GM10266 (cell line): ENCODE measurements at regions not wholly inside any gene's neighbourhood (a gene's known extent, or its start where the extent isn't known, plus 50 kb on each side); places are given as distances from the start of the nearest gene placed in this dataset.

Source experiments
- DNase-seq: peaks from one replicate; pipeline ENCODE4 v3.0.0; 2012; ENCODE audit errors: extremely low spot score
- TF ChIP-seq, protein P1 (sequence below): IDR thresholded peaks from 2 replicates; pipeline ENCODE4 v1.5.1; 2012; ENCODE audit warnings: mild to moderate bottlenecking, low read depth; ENCODE audit not compliant: control insufficient read depth, insufficient read depth; ENCODE audit errors: missing control alignments

DNA sequence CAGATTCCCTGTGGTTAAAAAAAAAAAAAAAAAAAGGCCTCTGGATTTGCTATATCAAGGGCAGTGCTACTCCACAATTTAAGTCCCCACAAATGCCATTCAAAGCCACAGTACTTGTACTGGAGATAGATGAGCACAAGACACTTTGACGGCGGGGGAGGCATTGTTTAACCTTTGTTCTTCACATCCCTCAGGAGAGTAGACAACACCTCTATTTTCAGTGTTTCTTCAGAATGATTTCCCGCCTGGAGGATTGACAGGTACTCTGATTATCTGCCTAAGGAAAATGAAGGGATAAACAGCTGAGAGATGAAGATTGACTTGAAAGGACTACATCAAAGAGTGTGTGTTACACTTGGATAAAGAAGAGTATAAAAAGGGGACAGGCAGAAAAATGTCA, 58.7 kb downstream of the OTOL1 start:
- TF ChIP-seq, protein P1, sequence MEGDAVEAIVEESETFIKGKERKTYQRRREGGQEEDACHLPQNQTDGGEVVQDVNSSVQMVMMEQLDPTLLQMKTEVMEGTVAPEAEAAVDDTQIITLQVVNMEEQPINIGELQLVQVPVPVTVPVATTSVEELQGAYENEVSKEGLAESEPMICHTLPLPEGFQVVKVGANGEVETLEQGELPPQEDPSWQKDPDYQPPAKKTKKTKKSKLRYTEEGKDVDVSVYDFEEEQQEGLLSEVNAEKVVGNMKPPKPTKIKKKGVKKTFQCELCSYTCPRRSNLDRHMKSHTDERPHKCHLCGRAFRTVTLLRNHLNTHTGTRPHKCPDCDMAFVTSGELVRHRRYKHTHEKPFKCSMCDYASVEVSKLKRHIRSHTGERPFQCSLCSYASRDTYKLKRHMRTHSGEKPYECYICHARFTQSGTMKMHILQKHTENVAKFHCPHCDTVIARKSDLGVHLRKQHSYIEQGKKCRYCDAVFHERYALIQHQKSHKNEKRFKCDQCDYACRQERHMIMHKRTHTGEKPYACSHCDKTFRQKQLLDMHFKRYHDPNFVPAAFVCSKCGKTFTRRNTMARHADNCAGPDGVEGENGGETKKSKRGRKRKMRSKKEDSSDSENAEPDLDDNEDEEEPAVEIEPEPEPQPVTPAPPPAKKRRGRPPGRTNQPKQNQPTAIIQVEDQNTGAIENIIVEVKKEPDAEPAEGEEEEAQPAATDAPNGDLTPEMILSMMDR: no peak
- DNase-seq: no peak

DNA sequence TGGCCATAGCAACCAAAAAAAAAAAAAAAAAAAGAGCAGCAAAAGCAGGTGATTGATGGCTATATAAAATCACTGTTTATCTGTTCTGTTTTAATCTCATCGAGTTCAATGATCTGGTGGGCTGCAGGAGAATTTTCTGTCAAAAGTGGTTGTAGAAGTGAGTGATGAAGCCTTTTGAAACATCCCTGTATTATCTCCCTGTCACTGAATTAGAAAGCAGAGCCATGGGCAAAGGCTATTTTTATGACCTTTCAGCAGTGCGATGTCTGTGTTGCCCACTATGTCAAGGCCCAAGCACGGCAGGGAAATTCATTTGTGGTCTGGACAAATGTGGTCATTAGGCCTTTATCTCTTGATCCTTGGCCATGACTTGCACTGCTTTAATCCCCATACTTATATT, 59.9 kb downstream of the OTOL1 start:
- TF ChIP-seq, protein P1: no peak
- no peak for DNase-seq

DNA sequence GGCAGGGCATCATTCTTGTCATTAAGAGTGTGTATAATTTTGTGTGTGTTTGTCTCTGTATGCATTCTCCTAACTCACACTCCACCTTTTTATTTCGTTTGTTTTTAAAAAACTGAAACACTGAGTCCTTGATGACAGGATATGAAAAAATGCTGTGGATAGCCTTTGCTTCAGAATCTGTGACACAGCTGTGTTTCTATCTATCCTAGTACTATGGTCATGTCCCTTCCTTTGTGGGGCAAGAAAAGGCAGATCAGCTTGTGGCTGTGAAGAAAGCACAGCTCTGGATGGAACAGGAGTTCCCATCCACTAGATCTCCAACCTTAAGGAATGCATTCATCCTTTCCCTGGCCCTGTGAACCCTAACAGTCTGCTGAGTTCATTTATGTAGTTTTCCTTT, 60.3 kb downstream of the OTOL1 start:
- no peak for DNase-seq
- TF ChIP-seq, protein P1: no peak

DNA sequence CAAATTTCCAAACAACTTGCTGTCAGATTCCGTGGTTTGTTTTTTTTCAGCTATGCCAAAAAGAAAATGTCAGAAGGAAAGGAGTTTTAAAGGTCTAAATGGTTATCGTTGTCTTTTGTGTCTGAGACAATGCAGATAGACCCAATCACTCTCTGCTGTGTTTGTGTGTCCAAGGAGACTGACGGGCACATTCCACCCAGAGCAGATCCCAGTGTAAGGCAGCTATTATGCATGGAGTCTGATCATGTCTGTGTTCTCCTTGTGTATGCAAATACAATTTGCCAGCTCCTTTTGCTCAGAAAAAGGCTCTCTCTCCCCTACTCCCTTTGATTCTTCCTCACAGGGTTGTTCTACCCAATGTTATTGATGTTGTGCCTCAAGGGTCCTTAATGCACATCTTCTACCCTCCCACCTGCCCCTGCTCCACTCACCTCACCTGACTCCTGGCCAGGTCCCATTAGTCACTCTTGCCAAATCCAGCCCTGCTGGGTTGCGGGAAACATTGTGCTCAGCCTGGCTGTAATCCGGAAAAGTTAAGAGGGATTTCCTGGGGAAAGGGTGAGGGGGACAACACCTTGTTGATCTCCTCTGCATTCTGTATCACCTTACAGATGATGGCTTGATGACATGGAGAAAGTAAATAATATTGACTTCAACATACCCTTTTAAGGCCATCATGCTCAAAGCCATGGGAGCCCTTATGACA, 61.0 kb downstream of the OTOL1 start:
- DNase-seq: no peak

DNA sequence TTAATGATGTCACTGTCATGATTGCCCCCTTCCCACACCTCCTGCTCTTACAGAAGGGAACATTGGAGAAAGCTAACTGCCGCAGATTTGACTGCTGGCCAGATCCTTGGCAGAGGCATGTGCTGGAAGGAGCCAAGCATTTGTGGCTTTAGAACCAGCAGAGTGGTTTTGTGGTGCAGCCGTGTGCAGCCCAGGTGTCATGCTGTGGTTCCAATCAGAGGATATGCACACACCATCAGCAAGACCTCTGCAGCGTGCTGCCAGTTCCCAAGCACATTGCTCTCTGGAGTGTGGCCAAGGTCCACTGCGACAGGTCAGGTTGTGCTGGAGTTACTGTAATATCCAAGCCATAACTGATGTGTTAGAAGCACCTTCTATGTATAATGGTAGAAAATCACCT, 61.6 kb downstream of the OTOL1 start:
- no peak for DNase-seq
- TF ChIP-seq, protein P1: no peak

More for the DNA sequence above, 61.0 kb downstream of the OTOL1 start:
- TF ChIP-seq, protein P1: no peak

DNA sequence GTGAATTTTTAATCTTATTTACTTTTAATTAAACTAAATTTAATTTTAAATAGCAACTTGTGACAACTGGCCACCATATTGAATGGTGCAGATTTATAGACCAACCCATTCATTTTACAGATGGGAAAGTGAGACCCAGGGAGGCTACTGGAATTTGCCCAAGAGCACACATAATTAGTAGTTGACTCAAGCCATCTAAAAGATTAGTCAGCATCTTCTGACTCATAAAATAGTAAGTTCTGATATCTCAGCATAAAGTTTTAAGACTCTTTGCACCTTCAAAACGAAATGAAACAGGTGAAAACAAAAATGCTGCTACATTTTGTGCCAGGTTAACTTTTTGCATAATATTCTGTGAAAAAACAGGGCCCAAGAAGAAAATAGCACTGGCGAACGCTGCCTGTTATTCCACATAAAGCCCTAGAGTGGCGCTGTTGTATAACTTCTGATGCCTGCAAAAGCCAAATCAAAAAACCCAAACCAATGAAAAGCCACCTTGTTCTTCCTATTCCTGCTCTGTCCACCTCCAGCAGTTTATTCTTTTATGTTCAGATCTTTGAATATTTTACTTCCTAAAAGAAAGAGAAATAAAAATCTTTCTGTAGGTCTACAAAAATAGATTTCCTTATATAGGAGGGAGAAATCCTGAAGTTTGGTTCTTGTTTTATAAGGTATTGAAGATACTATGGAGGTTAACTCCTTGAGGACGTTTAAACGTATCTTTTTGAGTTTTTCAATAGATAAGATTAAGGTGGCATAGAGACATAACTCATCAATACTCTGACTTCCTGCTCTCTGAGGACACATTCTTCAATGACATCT, 62.8 kb downstream of the OTOL1 start:
- DNase-seq: peak; percentile 26
- TF ChIP-seq, protein P1: peak; percentile 84
